GM18502 (cell line): ENCODE measurements at regions not wholly inside any gene's neighbourhood (a gene's known extent, or its start where the extent isn't known, plus 50 kb on each side); places are given as distances from the start of the nearest gene placed in this dataset.

ENCODE experiments used
- ATAC-seq: cut with Tn5 transposase; IDR thresholded peaks from one replicate; pipeline ENCODE4 v1.9.1; 2021; ENCODE audit warnings: mild to moderate bottlenecking; ENCODE audit not compliant: unreplicated experiment, poor library complexity

DNA sequence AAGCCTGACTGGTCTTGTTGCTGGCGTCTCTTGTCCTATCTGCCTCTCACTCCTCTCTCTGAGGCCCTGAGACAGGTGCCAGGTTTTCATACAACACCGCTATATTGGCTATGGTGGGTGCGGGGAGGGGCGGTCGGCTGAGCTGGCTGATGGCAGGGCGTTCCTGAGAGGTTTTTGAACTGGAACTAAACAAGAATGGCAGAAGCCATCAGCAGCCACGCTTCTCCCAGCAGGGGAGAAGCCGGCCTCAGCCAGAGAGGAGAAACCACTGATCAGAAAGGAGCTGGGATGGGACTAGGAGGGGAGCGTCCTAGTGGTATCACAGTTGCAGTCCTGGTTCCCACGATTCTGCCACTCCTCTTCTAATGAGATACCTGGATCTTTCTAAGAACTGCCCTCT lies 89.9 kb upstream of the PRR23E start:
- no peak for ATAC-seq

DNA sequence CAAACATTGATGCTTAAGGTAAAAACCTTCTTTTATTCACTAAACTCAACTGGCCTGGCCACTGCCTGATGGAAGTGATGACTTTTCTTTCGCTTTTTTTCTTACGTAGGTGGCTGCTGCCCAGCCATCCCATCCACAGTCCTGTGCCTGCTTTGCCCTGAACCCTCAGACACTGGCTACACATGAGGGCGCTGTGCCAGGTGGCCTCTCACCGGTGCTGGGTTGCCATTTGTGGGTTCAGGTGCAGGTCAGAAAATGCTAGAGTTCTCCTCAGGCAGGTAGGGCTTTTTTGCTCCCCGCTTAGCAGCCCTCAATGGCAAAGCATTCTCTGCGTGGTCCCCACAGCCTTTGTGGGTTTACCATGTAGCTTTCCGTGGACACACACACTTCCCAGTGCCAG lies 88.3 kb upstream of the PRR23E start:
- ATAC-seq, result no peak

DNA sequence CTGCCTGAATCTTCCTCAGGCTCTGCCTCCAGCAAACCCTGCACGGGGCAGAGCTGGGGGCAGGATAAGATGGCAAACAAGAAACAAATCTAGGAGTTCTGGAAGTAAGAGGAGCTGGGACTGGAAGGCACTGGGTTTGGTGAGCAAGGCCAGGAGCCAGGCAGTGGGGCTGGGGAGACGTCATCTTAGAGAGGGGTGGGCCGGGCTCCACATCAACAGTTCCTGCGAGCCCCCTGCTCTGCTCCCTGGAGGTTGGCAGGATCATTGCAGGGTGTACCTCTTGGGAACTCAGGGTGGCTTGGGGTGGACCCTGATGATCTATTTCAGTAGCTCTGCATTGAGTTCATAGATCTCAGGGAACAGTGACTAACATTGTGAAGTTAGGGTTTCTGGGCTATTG lies 87.3 kb upstream of the PRR23E start:
- ATAC-seq, result no peak

DNA sequence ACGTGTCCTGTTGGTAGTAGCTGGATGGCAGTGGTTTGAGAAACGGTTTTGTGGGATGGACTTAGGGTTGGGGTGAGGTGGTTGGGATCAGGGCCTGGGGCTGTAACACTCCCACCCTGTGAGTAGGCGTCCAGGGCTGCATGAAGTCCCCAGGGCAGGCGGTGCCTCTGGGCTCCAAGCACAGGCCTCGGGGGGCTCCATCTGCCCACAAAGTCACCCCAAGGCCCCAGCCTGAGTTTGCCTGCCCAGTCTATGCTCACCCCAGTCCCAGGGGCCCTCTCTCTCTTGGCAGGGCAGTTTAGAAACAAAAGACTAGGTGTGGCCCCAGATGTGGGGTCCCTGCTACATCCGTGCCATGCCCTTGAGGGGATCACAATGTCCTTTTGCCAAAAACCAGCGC lies 86.9 kb upstream of the PRR23E start:
- no peak for ATAC-seq

DNA sequence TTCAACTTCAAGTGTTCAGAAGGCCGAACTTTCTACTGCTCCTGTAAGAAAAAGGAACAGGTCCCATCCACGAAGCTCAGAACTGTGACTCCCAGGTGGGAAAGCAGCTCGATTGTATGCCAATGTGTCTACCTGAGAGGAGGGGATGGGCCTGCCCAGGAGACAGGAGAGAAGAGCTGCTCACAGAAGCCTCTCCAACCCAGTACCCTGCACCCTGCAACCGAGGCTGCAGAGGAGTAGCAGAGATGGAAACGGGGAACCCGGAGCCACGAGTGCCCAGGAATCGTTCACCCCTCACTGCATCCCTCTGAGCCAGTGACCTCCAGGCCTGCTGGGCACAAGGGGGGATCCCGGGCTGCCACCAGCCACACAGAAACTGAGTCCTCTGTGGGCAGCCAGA lies 86.5 kb upstream of the PRR23E start:
- ATAC-seq, result no peak

DNA sequence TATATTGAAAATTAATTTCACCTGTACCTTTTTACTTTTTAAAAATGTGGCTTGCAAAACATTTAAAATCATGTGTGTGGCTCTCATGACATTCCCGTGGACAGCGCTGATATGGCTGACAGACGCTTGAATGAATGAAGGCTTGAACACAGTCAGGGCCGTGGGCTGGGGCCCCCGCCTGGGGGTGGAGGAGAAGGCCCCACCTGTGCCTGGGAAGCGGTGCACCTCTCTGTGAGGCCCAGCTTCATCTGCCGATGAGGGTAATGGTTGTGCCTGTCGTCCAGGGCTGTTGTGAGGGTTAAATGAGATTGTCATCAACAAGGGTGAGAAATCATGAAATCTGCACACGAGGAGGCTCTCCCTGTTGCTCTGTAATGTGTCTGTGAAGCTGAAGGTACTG lies 85.9 kb upstream of the PRR23E start:
- no peak for ATAC-seq

DNA sequence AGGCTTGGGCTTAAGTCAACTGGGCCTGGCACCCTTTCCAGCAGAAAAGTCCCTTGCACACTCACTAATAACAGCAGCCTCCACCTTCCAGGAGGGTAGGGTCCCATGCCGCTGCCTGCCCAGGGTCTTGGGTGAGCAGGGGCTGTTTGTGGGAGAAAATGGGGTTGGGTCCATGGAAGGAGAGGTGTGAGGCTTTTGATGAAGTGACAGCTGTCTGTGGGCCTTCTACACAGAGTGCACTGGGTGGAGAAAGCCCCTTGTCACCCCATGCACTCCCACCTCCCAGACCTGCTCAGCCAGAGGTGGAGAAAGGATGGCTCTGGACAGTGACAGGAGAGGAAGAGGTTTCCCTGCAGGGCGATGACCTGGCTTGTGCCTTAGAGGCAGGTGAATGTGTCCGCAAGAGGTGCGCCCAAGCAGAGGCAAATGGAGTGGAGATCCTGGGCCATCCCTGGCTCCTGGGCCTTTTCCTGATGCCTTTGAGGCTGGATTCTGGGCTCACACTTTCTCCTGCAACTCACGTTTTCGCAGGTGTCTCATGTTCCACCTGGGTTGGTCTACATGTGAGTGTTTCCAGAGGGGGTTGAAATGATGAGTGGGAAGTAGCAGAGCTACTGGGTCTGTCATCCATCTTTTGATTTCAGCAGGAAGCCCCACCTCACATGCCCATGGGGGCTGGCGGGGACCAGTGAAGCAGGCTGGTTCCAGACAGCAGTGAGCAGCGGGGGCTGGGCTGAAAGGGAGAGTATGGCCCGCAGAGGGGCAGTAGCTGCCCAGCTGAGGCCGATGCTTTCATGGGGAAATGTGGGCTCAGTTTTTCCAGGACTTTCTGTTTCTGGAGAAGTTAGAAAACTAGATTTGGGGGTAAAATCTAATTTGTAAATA lies 85.2 kb upstream of the PRR23E start:
- ATAC-seq, result no peak

DNA sequence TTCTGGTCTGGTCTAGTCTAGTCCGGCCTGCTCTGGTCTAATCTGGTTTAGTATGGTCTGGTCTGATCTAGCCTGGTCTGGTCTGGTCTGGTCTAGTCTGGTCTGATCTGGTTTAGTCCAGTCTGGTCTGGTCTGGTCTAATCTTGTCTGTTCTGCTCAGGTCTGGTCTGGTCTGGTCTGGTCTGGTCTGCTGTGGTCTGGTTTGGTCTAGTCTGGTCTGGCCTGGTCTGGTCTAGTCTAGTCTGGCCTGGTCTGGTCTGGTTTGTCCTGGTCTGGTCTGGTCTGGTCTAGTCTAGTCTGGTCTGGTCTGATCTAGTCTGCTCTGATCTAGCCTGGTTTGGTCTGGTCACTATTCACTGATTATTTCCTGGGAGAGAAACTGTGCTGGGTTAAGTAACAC lies 84.1 kb upstream of the PRR23E start:
- no peak for ATAC-seq

DNA sequence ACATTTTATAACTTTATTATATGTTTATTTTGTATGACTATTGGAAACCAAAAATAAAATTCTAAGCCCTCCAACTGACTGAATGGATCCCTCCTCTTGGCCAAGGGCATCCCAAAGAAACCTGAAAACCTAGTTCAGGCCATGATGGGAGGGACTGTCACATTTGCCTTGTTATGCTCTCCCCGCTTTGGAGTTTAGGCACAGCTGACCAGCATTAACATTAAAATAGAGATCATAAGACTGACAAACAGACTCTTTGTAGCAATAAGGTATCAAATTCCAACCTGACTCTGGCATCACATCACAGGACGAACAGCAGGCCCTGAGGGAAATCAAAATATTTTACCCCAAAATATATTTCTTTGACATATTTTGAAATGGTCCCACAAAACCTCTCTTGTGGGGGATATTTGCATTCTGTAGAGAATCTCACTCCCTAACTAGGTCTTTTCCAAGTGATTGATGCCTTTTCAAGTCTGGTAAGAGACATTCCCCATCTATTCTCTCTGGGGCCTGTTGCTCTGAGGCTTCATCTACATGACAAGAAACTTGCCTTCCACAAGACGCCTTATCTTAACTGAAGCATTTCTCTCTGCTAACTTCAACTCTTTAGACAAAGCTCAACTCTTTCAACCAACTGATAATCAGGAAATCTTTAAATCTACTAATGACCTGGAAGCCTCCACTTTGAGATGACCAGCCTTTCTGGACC lies 81.8 kb upstream of the PRR23E start:
- no peak for ATAC-seq

DNA sequence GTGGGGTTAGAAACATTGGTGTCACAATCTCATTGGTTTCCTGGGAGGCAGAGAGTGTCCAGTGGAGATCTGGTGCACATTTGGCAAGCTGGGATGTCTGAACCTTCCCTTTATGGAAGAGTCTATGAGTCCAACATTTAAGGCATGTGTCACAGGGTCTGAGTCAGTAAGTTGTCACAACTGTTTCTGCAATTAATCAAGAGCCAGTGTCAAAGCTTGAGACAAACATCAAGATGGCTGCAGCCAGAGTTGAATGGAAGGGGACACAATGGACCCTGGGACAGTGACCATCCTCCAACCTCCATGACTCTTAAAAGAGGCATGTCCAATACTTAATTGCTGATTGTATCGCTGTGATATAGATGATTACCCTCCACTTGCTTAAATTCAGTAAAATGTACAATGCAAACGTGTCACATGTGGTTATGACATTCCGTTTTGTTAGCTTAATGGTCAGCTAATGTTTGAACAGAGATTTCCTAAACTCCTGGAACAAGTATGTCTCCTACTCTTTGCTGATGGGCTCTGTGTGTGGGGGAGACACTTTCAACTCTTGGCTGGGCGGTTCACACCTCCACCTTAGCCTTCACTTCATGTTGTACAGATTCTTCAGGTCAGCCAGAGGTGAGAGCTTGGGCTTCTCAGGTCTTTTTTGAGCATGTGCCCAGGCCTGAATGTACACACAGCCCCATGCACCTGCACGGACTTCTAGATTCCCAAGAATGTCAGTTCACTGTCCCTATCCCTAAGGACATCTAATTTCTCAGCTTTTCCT lies 79.9 kb upstream of the PRR23E start:
- no peak for ATAC-seq

DNA sequence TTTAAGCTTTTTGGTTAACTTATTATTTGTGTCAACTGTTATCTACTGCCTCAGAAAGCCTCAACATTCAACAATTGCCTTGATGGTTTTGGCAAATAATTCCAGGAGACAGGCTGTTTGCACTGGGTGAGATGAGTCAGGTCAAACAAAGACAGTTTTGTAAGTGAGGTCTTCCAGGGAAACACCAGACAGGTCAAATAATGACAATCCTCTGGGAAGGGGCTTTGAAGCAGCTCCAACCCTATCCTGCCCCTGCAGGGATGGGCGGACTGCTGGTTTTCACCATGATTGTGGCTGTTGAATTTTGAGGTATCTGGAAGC lies 79.4 kb upstream of the PRR23E start:
- no peak for ATAC-seq

DNA sequence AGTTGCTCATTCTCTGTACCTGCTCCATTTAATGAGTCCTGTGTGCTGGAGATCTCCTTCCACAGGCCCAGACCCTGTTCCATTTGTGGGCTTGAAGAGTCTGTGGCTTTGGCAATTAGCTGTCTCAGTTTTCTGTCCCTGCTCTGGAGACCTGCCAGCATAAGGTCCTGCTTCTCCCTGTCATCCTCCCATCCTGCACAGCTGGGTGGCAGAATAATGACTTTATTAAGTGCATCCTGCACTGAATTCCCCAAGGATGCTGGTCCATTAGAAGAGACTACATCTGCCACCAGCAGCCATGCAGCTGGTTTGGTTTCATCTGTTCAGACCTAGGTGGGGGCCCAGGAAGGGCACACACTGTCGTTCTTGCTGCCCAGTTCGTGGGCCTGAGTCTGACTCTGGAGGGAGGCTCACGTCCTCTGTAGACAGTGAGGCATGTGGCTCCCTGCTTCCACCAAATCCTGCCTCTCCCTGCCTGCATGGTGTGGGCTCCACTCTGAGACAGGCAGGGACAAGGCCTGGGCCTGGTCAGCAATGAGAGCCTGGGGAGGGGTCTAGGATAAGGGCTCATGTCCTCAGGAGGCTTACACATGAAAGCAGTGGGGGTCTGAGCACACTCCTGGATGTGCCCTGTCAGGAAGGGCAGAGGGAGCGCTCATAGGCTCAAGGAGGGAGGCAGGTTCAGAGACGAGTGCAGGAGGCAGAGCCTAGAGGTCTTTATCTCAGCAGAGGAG lies 78.4 kb upstream of the PRR23E start:
- ATAC-seq, result no peak

DNA sequence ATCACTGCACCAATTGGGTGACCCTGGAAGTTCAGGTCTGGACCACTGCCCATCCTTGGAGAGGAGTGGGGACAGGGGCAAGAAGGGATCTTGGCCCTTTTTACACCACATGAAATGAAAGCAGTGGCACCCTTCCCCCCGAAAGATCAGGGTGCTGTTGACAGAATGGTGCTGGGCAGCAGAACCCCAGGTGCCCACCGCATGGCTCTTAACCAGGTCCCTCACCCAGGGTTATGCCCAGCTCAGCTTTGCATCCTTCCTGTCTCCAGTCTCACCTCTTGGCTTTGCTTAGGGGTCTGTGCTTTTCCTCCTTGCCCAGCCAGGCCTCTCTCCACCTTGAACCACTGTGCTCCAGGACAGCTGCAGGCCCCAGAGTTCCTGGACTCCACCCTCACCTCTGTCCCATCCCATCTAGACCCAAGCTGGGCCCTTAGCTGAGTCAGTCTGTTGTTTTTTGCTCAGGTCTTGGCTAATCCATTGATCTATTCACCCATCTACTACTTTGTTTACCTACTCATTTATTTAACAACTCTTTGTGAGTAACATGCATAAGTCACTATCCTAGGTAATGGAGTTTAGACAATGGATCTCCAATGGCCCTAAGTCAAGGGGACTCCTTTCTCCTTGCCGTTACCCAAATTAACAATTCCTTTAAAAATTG lies 77.1 kb upstream of the PRR23E start:
- no peak for ATAC-seq

DNA sequence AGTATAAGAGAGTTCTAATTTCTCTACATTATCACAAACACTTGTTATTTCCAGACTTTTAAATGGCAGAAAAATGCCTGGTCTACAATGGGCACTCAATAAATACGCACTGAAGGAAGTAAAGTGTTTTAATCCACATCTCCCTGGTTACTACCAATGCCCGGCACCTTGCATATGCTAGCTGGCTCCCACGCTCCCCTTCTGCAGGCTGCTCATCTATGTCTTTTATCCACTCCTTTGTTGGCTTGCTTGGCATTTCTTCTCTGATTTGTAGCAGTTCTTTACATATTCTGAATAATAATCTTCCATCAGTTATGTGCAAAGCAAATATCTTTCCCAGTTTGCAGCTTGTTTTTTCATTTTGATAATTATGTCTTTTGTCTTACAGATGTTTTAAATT lies 74.6 kb upstream of the PRR23E start:
- no peak for ATAC-seq

DNA sequence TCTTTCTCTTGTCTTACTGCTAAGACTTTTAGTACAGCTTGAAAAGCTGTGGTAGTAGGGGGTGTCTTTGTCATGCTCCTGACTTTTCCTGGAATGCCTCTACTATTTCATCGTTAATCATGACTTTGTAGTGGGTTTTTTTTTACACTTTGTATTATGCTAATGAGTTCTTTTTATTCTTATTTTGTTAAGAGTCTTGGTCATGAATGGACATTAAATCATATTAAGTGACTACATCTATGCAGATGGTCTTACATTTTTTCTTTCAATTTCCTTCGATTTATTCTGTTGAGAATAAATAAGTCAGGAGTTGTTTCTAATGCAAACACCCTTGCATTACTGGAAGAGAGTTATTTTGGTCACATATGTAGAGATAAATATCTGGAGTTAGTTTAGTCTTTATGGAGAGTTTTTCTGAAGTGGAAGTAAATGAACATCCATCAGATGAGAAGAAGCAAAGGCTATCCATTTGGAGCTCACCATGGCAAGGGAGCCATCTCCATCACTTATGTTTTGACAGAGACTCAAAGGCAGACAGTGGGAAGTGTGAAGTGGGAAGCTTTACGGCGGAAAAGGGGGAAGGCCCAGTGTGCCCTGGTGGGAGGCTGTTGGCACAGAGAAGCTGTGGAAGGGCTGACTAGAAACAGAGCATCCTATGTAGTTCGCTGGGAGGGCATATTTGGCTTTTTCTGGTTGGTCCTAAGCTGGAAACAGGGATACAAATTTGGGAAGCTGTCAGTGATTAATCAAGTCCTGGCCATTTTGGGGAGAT lies 73.1 kb upstream of the PRR23E start:
- ATAC-seq, result no peak

DNA sequence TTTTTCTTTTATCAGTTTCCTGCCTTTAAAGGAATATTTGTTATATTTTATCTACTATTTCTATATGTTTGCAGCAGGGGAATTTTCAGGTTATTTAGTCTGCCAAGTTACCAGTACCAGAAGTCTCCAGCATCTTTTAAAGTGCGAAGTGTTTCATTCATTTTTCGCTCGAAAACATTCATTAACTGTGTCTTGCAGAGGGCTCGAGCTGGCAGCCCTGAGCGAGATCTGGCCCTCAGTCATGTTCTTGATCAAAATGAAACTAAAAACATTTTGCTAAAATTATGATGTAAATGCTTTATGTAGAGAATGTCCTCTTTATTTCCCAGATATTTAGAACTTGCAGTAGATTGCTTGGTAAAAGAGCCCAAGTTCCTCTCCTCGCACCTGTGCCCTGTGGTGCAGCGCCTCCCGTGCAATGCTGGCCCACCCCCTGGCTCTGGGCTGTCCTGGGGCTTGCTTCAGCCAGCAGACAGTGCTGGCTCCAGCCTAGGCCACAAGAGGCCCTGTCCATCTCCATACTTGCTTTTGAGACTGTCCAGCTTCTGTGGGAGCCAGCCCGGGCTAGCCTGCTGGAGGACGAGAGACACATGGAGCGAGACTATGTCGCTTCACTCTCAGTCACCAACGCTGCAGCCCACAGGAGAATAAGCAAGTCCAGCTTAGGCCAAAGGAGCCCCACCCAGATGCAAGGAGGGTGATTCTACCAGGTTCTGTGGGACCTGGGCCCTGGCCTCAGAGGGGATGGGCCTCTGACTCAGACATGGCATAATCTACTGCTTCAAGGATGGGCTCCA lies 71.9 kb upstream of the PRR23E start:
- ATAC-seq, result no peak

DNA sequence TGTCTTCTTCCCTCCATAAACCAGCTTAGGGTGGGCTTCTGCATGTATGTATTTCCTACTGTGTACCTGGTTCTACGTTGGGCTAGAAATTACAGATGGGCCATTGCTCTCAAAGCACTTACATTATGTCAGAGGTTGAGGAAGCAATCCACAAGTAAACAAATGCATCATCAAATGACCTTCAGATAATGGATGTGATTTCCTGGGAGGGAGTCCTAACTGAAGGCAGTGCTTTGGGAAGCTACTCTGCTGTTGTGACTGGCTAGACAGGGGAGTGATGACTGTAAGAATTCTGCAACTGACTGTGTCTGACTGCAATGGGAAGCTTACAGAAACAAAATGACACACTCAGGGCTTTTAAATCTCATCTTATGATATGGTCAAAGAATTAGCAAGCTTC lies 71.0 kb upstream of the PRR23E start:
- ATAC-seq, result no peak

DNA sequence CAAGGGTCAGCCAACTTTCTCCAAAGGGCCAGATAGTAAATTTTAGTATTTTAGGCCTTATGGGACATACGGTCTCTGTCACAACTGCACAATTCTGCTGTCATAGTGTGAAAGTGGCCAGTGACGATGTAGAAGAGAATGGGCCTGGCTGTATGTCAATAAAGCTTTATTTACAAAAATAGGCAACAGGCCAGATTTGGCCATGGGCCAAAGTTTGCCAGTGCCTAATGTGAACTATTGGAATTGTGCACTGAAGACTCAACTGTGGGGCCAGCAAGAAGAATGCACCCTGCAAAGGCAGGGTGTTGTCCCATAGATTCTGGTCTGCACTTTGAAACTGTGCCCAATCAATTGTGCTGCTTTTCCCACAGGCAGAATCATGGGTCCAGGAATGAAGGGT lies 69.4 kb upstream of the PRR23E start:
- ATAC-seq, result no peak

DNA sequence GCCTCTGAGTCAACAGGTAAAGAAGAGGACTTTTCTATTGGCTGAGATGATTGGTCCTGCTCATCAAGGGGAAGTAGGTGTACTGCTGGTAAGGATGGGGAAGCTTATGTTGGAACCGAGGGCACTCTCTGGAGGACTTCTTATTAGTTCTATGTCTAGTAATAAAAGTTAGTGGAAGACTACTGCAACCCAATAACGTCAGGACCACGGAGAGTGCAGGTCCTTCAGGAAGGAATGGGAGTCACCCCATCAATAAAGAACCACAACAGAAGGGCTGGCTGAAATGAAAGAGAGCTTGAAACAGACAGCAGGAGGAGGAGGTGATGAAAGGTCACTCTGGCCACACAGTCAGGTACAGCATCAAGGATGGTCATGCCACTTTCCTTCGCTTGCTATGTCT lies 68.8 kb upstream of the PRR23E start:
- no peak for ATAC-seq
